ENCODE measurements at regions not wholly inside any gene's neighbourhood (a gene's known extent, or its start where the extent isn't known, plus 50 kb on each side); places are given as distances from the start of the nearest gene placed in this dataset.

GRCh38 chr2:224253464-224253863, 148.4 kb downstream of the FAM124B start:
- no peak for DNase-seq
- Mint-ChIP-seq H3K9me3 (ENCODE audit: unreplicated experiment) (no peaks in the 10 kb centered on the region), H3K27ac (ENCODE audit: unreplicated experiment) (no peak overlapping the region), H3K36me3 (ENCODE audit: insufficient read depth, unreplicated experiment) (no peaks in the 10 kb centered on the region), H3K27me3 (ENCODE audit: insufficient read depth, unreplicated experiment) (peaks cover 2% of the 10 kb centered on the region), H3K4me3 (ENCODE audit: unreplicated experiment) (no peak overlapping the region), H3K4me1 (ENCODE audit: low read depth, unreplicated experiment) (no peaks in the 10 kb centered on the region)
- H3K4me3 ChIP-seq (ENCODE audit: low read depth, low read length), result no peak overlapping the region
- no peaks in the 10 kb centered on the region for H3K27me3 ChIP-seq (replicated peaks; ENCODE audit: control insufficient read depth, insufficient read depth, low read length)
- CTCF ChIA-PET, result no interaction called here
- POLR2A ChIA-PET, result interaction anchor here (0.7 kb wide), 1 partner anchor 25 kb away, joined by 7 read pairs; no protein-coding TSS in a partner anchor
- BruUV-seq (replicated peaks), result no TSS peak
- TF ChIP-seq CTCF (IDR thresholded peaks at IDR 0.05; ENCODE audit: insufficient read depth in 1 of 2, low read depth in 1 of 2, low read length in 1 of 2, severe bottlenecking in 1 of 2, unreplicated experiment in 1 of 2), result no peak
- H3K4me1 ChIP-seq, result peaks cover 11% of the 10 kb centered on the region; the same call in 1 of the 2 replicates
- H3K9me3 ChIP-seq, result no peaks in the 10 kb centered on the region
- intact Hi-C loops (cut with micrococcal nuclease; ENCODE audit: unreplicated experiment), result no loop called here
- no peaks in the 10 kb centered on the region for H3K36me3 ChIP-seq (ENCODE audit: control insufficient read depth, insufficient read depth, low read length)

- POLR2A ChIA-PET, result no interaction called here
- Mint-ChIP-seq H3K27me3 (ENCODE audit: insufficient read depth, unreplicated experiment) (peaks cover 2% of the 10 kb centered on the region), H3K27ac (ENCODE audit: unreplicated experiment) (no peak overlapping the region), H3K4me1 (ENCODE audit: low read depth, unreplicated experiment) (no peaks in the 10 kb centered on the region), H3K9me3 (ENCODE audit: unreplicated experiment) (no peaks in the 10 kb centered on the region), H3K4me3 (ENCODE audit: unreplicated experiment) (no peak overlapping the region), H3K36me3 (ENCODE audit: insufficient read depth, unreplicated experiment) (no peaks in the 10 kb centered on the region)
- Histone ChIP-seq H3K4me1 (peaks cover 11% of the 10 kb centered on the region; the same call in 1 of the 2 replicates), H3K27me3 (replicated peaks; ENCODE audit: control insufficient read depth, insufficient read depth, low read length) (no peaks in the 10 kb centered on the region), H3K4me3 (ENCODE audit: low read depth, low read length) (no peak overlapping the region), H3K9me3 (no peaks in the 10 kb centered on the region), H3K36me3 (ENCODE audit: control insufficient read depth, insufficient read depth, low read length) (no peaks in the 10 kb centered on the region)
- no peak for TF ChIP-seq CTCF (IDR thresholded peaks at IDR 0.05; ENCODE audit: insufficient read depth in 1 of 2, low read depth in 1 of 2, low read length in 1 of 2, severe bottlenecking in 1 of 2, unreplicated experiment in 1 of 2)
- no peak for DNase-seq
- BruUV-seq (replicated peaks), result no TSS peak
- CTCF ChIA-PET, result no interaction called here
- intact Hi-C loops (cut with micrococcal nuclease; ENCODE audit: unreplicated experiment), result no loop called here
Observed at GRCh38 chr2:224252631-224253030, 149.3 kb downstream of the FAM124B start.

- no peaks in the 10 kb centered on the region for H3K27me3 Mint-ChIP-seq (ENCODE audit: insufficient read depth, unreplicated experiment)
- Histone ChIP-seq H3K4me3 (ENCODE audit: low read depth, low read length) (no peak overlapping the region), H3K27me3 (replicated peaks; ENCODE audit: control insufficient read depth, insufficient read depth, low read length) (no peaks in the 10 kb centered on the region), H3K36me3 (ENCODE audit: control insufficient read depth, insufficient read depth, low read length) (no peaks in the 10 kb centered on the region), H3K9me3 (no peaks in the 10 kb centered on the region), H3K4me1 (peaks cover 11% of the 10 kb centered on the region; the same call in 1 of the 2 replicates)
- ChIA-PET CTCF (no interaction called here), POLR2A (no interaction called here)
- BruUV-seq (replicated peaks), result no TSS peak
- no peak overlapping the region for H3K27ac Mint-ChIP-seq (ENCODE audit: unreplicated experiment)
- intact Hi-C loops (cut with micrococcal nuclease; ENCODE audit: unreplicated experiment), result no loop called here
- no peak for TF ChIP-seq CTCF (IDR thresholded peaks at IDR 0.05; ENCODE audit: insufficient read depth in 1 of 2, low read depth in 1 of 2, low read length in 1 of 2, severe bottlenecking in 1 of 2, unreplicated experiment in 1 of 2)
- no peaks in the 10 kb centered on the region for H3K36me3 Mint-ChIP-seq (ENCODE audit: insufficient read depth, unreplicated experiment)
- no peak overlapping the region for H3K4me3 Mint-ChIP-seq (ENCODE audit: unreplicated experiment)
- DNase-seq, result no peak
- no peaks in the 10 kb centered on the region for H3K9me3 Mint-ChIP-seq (ENCODE audit: unreplicated experiment)
- H3K4me1 Mint-ChIP-seq (ENCODE audit: low read depth, unreplicated experiment), result no peaks in the 10 kb centered on the region
Observed at GRCh38 chr2:224248944-224249371, 152.9 kb downstream of the FAM124B start.

Data from Caco-2 (cell line).